Stomach (tissue), 4 donors: ENCODE measurements at regions not wholly inside any gene's neighbourhood (a gene's known extent, or its start where the extent isn't known, plus 50 kb on each side); places are given as distances from the start of the nearest gene placed in this dataset.

ENCODE experiments used
- CTCF ChIP-seq, 7 experiments: fragments of 450-650 bp in 4 of 7; fragments of 200-600 bp in 3 of 7; sonication (generic) in 3 of 7; IDR thresholded peaks; one replicate each; pipeline ENCODE4 v1.5.1; 2016 to 2019; ENCODE audit warnings: antibody characterized with exemption in 7 of 7, control low read depth in 2 of 7, mild to moderate bottlenecking in 1 of 7
- POLR2A ChIP-seq, 4 donors: fragments of 450-650 bp; IDR thresholded peaks; one replicate each; pipeline ENCODE4 v1.6.1; 2016; ENCODE audit warnings: antibody characterized with exemption in 4 of 4, control low read depth in 2 of 4, mild to moderate bottlenecking in 1 of 4, moderate library complexity in 1 of 4
- POLR2AphosphoS5 ChIP-seq, 3 donors: sonication (generic); formaldehyde crosslinking; IDR thresholded peaks; one replicate each; pipeline ENCODE4 v1.6.1; 2016; ENCODE audit warnings: antibody characterized with exemption in 3 of 3

DNA sequence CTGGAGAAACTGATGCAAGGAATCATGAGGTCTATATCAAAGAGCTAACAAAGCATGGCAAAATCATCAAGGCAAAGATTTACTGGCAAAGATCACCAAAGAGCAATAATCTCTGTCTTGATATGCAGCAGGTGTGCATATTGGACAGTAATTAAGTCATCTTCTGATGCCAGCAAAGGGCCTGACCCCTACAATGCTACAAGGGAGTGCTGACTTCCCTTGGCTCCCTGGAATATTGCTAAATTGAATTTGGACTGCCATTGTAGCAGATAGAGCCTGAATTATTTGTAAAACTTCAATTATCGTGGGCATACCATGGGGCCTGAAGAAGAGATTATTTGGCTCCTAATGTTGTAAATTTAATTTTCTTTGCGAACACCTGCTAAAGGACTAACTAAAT, 307.9 kb upstream of the SYT1 start:
- no peak for TF ChIP-seq POLR2A (IDR thresholded peaks at IDR 0.05)
- no peak for TF ChIP-seq CTCF (IDR thresholded peaks at IDR 0.05)
- TF ChIP-seq POLR2AphosphoS5 (IDR thresholded peaks at IDR 0.05): no peak
